MM.1S (cell line): ENCODE measurements at regions not wholly inside any gene's neighbourhood (a gene's known extent, or its start where the extent isn't known, plus 50 kb on each side); places are given as distances from the start of the nearest gene placed in this dataset.

Source experiments
- EZH2 ChIP-seq: fragments of 300-600 bp; sonication (generic); optimal IDR thresholded peaks from 2 replicates; pipeline ENCODE3; 2017; ENCODE audit warnings: low read depth, mild to moderate bottlenecking, antibody characterized with exemption, low read length, mixed read lengths
- TF ChIP-seq, protein P1 (sequence below): fragments of 300-600 bp; sonication (generic); IDR thresholded peaks from 2 replicates; pipeline ENCODE4 v1.5.1; 2016; ENCODE audit warnings: antibody characterized with exemption, low read length, mixed read lengths

DNA sequence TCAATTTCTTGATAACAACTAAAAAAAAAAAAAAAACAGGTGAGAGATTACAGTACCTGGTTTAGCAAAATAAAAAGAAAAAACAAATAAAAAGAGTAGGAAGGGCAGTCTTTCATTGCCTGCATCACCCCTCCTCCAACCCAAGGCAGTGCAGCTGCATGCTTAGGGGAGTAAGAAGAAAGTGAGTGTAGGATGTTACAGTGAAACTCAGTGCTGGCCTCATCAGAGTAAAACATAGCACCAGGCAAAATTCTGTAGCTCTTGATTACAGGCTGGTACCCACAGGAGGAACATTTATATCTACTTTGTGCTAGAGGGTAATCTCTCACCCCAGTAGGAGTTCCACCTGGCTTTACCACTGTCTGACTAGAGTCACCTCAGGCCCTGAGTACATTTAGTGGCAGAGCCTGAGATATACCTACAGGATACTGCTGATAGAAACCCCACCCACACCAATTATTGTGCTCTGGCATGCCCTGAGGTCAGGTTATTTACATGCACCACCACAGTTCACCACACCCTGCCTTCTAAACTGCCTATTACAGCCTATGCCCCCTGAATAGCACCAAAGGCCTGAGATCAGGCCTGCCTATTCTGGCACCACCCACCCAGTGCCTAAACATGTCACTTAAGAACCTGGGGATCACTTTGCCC is 241.6 kb downstream of the PAPSS1 start:
- no peak for TF ChIP-seq EZH2
- TF ChIP-seq, protein P1, sequence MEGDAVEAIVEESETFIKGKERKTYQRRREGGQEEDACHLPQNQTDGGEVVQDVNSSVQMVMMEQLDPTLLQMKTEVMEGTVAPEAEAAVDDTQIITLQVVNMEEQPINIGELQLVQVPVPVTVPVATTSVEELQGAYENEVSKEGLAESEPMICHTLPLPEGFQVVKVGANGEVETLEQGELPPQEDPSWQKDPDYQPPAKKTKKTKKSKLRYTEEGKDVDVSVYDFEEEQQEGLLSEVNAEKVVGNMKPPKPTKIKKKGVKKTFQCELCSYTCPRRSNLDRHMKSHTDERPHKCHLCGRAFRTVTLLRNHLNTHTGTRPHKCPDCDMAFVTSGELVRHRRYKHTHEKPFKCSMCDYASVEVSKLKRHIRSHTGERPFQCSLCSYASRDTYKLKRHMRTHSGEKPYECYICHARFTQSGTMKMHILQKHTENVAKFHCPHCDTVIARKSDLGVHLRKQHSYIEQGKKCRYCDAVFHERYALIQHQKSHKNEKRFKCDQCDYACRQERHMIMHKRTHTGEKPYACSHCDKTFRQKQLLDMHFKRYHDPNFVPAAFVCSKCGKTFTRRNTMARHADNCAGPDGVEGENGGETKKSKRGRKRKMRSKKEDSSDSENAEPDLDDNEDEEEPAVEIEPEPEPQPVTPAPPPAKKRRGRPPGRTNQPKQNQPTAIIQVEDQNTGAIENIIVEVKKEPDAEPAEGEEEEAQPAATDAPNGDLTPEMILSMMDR: no peak
